CD4-positive, alpha-beta T cell treated with Interleukin-4 for 1 hour (primary cell): ENCODE measurements at regions not wholly inside any gene's neighbourhood (a gene's known extent, or its start where the extent isn't known, plus 50 kb on each side); places are given as distances from the start of the nearest gene placed in this dataset.
"Not testable (repeated sequence)": the region's sequence is repeated elsewhere in the genome, so short reads cannot be mapped to it uniquely, and the experiment has no call there.

Source experiments
- DNase-seq, 2 donors: peaks; one replicate each; pipeline ENCODE4 v3.0.0-alpha.2; 2020 to 2022

GRCh38 chr1:98184856-98185255 lies 264.0 kb upstream of the DPYD start:
- no peak for DNase-seq

GRCh38 chr1:98181036-98181764 lies 260.4 kb upstream of the DPYD start:
- no peak for DNase-seq

- DNase-seq = no peak
Measured at GRCh38 chr1:98179151-98179773, 258.4 kb upstream of the DPYD start.

GRCh38 chr1:98177751-98178150 lies 256.9 kb upstream of the DPYD start:
- no peak for DNase-seq

- no peak for DNase-seq
Measured at GRCh38 chr1:98176936-98177335, 256.1 kb upstream of the DPYD start.

- no peak for DNase-seq
Measured at GRCh38 chr1:98176414-98176813, 255.6 kb upstream of the DPYD start.

- no peak for DNase-seq
Measured at GRCh38 chr1:98172578-98172977, 251.7 kb upstream of the DPYD start.

- no peak for DNase-seq
Measured at GRCh38 chr1:98172022-98172421, 251.2 kb upstream of the DPYD start.

- DNase-seq = no peak
Measured at GRCh38 chr1:98164509-98164908, 243.7 kb upstream of the DPYD start.

GRCh38 chr1:98157524-98158313 lies 236.9 kb upstream of the DPYD start:
- no peak for DNase-seq

- no peak for DNase-seq
Measured at GRCh38 chr1:98147280-98147679, 226.4 kb upstream of the DPYD start.

- DNase-seq = no peak
Measured at GRCh38 chr1:98145655-98146054, 224.8 kb upstream of the DPYD start.

GRCh38 chr1:98143403-98143802 lies 222.6 kb upstream of the DPYD start:
- no peak for DNase-seq

GRCh38 chr1:98133131-98133530 lies 212.3 kb upstream of the DPYD start:
- no peak for DNase-seq

- DNase-seq = no peak
Measured at GRCh38 chr1:98130408-98130807, 209.6 kb upstream of the DPYD start.

GRCh38 chr1:98129491-98129890 lies 208.7 kb upstream of the DPYD start:
- no peak for DNase-seq

GRCh38 chr1:98126740-98127139 lies 205.9 kb upstream of the DPYD start:
- no peak for DNase-seq

GRCh38 chr1:98121646-98122045 lies 200.8 kb upstream of the DPYD start:
- DNase-seq = no peak

- no peak for DNase-seq
Measured at GRCh38 chr1:98119796-98120195, 199.0 kb upstream of the DPYD start.

GRCh38 chr1:98113811-98114210 lies 193.0 kb upstream of the DPYD start:
- DNase-seq = no peak

- DNase-seq = no peak
Measured at GRCh38 chr1:98112626-98113025, 191.8 kb upstream of the DPYD start.

- DNase-seq = no peak
Measured at GRCh38 chr1:98110674-98111073, 189.8 kb upstream of the DPYD start.

GRCh38 chr1:98108378-98108777 lies 187.5 kb upstream of the DPYD start:
- DNase-seq = not testable (repeated sequence)

- no peak for DNase-seq
Measured at GRCh38 chr1:98107256-98107655, 186.4 kb upstream of the DPYD start.
